SKM-1 treated with dmso at 0.1 percent for 144 hours (cell line): ENCODE measurements at regions not wholly inside any gene's neighbourhood (a gene's known extent, or its start where the extent isn't known, plus 50 kb on each side); places are given as distances from the start of the nearest gene placed in this dataset.

Source experiments
- DNase-seq: peaks from one replicate; lab custom pipeline; 2025; ENCODE audit not compliant: unreplicated experiment; lab: John Stamatoyannopoulos, UW

DNA sequence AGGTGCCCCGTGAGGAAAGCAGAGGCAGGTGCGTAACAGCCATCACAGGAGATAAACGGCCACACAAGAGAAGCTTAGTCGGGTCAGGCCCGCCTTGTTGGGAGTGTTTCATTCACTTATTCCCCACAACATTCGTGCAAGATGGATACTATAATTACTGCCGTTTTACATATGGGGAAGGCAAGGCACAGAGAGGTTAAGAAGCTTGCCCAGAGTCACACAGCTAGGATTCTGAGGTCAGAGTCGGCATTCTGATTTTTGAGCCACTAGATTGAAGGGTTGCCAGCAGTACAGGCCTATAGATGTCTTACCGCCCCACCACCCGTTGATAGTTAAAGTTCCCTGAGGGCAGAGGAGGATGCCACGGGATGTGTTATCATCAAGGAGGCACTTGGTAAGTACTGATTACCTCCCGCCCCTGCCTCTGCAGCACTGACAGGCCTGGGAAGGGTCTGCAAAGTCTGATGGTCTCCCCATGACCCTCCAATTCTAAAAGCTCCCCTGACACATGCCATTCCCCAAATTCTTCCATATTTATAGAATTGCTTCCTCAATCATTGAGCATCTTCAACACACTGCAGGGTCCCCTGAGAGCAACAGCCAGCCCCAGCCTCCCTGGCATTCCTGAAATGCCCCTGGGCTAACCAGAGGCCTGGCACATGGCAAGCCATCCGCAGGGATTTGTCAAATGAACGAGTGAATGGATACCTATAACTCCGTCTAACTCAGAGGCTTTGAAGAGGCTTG lies 74.7 kb upstream of the CLDN14 start:
- no peak for DNase-seq

DNA sequence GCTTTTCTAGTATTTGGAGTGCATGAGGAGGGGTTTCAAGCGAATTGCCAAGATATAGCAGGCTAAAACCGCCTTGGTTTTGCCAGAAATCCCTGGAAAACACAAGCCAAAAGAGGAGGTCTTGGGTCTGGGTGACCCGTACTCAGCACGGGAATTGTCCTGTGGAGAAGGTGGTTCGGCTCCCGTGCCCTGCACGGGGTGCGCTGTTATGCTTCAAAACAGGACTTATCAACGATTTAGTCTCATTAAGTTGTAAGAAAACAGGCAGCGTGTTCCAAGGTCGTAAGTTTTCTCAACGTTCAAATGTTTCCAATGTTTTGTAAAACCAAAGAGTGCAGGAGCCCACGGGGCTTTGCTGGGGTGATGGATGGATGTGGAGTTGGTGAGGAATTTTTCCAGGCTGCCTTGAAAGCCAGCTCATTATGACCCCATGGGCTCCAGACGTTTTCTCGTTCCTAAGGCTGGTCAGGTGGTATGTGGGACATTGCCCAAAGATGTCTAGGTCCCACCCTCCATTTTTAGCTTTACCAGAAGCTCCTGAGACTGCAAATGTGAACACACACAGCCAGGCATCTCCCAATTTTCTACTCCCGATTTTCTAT lies 75.4 kb upstream of the CLDN14 start:
- no peak for DNase-seq

DNA sequence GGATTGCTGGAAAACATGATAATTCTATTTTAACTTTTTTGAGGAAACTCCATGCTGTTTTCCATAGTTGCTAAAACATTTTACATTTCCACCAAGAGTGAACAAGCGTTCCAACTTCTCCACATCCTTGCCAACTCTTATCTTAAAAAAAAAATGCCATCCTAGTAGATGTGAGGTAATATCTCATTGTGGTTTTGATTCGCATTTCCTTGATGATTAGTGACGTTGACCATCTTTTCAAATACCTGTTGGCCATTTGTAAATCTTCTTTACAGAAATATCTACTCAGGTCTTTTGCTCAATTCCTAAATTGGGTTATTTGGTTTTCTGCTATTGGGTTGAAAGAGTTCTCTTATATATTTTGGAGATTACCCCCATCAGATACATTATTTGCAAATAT lies 77.4 kb upstream of the CLDN14 start:
- no peak for DNase-seq

DNA sequence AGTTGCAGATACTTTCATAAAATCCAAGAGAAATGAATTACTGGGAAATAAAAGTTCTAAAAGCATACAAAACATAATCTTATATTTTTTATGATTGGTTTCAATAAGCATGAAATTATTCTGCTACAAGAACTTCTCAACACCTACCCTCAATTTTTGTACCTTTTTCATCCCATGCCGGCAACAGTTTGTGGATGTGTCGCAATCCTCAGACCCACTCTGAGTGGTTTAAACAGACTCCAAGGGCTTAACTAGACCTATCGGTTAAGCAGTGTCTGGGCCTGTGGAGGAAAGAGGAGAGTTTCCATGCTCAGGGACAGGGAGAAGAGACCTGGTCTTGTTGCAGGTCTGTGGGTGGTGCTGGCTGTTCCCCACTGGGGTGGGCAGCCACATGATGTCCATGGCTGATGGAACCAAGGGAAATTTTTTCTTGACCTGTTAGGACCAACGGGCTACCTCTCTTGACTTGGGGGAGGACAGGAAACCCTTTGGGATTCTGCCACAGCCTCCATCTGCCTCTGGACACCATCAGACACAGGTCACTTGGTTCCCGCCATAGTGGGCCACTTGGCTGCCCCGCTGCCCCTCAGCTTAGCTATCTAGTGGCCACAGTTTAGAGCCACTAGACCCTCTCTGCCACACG lies 81.1 kb upstream of the CLDN14 start:
- no peak for DNase-seq

DNA sequence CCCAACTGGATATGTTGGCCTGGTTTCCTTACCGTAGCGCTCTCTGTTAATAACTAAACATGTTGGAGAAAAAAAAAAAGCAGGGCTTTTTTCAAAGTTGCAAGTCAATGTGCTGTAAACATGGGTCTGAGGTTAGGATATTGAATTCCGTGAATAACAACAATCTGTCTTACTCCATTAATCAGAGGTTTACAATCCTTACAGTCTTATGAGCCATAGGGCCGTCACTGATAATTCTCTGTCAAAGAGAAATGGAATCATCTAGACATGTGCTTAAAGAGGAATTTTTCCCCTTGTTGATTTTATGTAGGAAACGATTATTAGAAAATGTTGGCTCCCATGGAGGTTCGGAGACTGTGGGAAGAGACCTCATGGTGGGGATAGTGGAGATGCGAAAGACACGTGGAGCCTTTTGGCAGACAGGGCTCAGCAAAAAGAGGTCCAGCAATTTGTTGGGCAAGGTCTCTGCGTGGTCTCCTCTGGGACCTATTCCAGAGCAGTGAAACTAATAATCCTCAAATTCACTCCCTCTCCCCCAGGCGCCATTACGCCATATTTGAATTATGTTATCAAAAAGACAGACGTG lies 83.5 kb upstream of the CLDN14 start:
- no peak for DNase-seq

DNA sequence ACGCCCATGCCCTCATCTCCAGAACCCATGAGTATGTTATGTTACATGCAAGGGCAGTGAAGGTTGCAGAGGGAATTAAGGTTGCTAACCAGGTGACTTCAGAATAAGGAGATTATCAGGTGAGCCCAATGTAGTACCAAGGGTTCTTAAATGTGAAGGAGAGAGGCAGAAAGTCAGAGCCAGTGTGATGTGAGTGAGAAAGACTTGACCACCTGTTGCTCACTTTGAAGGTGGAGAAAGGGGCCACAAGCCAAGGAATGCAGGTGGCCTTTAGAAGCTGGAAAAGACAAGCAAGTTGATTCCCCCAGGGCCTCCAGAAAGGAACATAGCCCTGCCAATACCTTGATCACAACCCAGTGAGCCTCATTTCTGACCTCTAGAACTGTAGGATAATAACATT lies 84.7 kb upstream of the CLDN14 start:
- no peak for DNase-seq

DNA sequence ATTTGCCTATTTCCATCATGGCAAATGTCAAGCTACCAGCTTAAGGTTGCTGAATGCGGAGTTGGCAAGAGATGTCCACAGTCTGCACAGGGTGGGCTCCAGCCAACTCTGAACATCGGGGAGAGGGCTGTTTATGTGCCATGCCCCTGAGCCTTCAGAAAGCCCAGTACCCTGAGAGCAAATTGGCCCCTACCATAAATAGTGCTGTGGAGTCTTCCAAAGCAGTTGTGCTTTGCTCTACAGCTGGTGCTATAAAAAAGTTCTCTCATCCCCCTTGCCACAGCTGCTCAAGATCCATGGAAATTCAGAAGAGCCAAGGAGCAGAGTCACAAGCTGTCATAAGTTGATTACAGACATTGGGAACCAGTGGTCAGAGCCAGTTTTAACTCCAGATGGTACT lies 85.6 kb upstream of the CLDN14 start:
- no peak for DNase-seq

DNA sequence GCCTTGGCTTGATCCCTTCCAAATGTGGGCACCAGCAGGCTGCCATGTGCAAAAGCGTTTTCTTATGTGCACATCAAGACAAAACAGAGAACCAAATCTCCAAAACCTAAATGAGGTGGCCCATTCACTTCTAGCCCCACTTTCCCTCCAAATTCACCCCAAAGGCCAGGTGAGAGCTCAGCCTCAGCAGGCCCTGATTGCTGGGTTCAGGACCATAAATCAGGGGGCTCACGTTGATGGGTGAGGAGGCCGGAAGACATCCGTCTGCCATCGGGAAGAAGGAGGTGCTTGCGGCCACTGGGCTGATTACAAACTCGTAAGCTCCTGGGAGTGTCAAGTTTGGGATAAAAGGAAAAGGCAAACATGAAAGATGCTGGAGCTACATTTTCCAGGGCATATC lies 86.7 kb upstream of the CLDN14 start:
- DNase-seq = no peak

DNA sequence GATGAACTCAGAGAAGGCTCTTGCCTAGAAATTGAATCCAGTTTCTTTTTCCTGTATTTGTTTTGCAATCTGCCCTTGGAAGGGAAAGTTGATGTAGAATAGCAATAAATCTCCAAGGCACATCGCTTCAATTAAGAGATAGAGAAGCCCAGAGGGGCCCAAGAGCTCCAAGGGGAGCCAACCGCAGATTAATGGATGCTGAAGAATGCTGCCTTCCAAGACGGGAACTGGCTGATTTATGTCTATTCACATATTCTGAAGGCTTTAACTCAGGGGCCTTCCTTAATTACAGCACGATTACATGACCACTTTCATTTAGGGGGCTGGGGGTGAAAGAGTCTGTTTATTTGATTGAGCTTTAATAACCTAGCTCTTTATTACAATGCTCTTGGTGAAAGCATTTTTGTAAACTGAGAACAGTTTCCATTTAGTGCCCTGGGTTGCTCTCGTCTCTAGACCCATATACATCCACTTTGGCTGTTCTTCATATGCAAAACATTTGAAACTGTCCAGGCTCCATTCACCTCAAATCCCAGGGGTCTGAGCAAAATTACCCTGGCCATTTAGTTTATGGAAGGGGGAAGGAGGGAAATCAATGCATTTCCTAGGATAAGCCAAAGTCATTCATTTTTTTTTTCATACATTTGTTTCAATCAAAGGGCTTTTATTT lies 87.4 kb upstream of the CLDN14 start:
- no peak for DNase-seq

DNA sequence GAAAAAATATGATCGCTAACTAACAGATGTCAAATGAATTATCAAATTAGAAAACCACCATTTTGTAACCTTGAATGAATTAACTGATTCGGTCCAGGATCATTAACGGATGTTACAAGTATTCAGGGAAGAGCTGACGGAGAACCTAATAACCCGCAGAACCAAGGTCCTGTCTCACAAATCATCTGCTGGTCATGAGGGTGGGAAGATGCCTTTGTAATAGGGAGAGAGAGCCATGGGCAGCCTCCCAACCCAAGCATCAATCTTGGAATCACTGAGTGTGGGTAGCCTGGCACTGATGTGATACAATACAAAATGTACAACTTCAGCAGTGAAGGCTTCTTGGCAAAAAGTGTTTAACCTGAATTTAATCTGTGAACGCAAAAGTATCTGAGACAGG lies 89.6 kb upstream of the CLDN14 start:
- no peak for DNase-seq

DNA sequence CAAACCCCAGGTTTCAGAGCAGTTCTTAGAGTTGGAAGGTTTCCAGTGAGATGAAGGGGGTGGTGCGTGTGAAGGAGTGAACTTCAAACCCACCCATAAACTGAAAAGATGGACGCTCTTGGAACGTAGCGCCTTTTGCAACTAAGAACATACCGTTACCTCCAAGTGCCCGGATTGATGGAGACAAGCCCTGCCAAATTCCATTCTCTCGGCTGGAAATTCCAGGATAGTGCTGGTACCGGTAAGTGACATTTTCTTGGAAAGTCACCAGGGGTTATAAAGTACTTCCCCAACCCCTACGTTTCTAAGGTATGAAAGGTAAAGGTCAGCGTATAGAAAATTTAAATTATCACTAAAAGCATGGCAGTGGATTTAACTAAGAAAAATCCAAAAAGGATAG lies 91.6 kb upstream of the CLDN14 start:
- no peak for DNase-seq

DNA sequence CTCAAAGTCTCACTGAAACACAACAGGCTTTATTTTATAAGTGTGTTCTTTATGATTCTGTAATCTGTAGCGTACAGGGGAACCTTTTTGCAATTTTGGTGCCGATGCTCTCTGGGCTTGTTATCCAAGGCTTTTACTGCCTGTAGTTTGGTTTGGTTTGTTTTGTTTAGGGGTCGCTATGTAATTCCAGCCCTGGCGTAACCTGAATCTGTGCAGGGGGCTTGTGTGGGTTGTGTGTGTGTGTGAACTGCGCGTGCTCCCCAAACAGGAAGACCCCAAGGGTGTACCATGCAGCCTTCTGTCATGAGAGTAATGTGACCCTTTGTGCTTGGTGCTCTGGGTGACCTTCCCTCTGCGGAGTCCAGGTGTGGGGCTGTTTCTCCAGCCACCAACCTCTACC lies 92.1 kb upstream of the CLDN14 start:
- no peak for DNase-seq

DNA sequence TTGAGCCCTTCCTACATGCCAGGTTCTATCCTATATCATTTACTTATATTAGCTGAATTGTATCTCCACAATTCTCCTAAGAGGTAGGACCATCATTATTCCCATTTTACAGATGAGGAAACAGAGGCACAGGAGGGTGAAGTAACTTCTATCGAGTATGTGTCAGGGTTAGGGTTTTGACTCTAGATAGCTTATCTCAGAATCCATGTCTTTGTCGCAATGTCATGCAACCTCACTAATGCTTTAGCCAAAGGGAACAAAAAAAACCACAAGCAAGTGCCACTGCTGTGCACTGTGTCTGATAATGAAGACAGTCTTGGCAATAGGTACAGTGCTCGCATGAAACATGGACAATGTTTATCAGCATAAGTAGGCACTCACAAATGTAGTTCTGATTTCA lies 95.4 kb upstream of the CLDN14 start:
- peak; percentile 14 for DNase-seq

DNA sequence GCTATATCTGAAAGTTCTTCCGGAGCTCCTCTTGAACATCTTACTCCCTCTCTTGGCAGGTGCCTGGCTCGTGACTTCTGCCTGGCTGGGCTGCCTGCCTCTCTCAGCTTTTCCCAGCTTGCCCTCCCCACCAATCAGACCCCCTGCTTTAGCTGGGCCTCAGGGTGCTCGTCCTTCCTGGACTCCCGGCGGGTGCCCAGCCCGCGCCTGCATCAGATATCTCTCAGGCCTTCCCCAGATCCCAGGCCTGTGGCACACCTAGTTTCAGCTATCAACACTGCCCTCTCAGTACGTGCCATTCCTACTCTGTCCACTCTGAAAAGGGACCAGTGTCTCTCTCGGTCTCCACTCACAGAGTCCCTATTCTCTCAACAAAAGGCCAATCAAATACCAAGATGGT lies 96.5 kb upstream of the CLDN14 start:
- no peak for DNase-seq

DNA sequence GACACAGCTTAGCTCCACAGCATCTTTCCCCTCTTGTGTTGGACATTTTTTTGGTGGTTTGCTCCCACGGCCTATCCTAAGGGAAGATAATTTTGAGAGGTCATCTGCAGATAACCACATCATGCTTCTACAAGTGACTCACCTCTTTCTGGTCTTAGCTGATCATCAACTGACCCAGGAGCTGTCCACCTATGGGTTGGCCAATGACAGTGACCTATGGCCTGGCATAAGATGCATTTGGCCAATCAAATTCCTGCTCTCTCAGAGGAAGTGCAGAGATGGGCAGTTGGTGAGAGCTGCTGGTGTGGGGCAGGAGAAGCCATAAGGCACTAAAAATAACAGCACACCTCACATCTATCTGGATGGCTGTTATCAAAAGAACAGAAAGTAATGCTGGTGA lies 100.0 kb upstream of the CLDN14 start:
- DNase-seq = no peak

DNA sequence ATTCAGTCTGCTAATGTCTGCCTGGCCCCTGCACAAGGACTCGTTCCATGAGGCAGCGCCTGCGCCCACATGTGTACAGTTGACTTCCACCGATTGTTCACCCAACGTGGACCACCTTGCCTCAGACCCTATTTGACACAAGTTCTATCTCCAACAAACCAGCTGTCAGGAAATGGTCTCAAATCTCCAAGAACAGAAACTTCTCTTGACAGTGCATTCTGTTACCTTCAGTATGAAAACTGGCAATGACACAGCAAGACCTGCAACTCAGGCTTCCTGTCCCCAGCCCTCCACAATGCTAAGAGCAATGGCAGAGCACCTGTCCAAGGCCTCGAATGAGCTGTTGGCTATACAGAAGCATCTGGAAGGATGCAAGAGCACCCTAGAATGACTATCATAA lies 102.3 kb upstream of the CLDN14 start:
- DNase-seq = no peak

DNA sequence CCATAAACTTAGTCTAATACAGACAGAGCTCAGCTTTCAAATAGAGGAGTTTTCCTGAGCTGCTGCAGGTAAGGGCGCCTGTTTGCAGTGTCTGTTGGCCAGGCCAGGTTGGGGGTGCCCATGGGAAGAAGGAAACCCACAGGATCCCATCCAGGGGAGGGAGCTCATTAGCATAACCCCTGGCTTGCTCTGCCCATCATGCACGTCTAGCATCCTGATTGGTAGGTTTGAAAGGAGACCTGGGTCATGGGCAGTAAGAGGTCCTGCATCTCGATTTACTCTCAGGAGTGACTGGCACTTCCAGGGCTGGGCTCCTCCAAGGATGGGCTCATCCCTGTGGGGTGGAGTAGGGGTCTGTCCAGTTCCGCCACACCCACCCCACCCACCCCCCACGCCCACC lies 103.7 kb upstream of the CLDN14 start:
- no peak for DNase-seq

DNA sequence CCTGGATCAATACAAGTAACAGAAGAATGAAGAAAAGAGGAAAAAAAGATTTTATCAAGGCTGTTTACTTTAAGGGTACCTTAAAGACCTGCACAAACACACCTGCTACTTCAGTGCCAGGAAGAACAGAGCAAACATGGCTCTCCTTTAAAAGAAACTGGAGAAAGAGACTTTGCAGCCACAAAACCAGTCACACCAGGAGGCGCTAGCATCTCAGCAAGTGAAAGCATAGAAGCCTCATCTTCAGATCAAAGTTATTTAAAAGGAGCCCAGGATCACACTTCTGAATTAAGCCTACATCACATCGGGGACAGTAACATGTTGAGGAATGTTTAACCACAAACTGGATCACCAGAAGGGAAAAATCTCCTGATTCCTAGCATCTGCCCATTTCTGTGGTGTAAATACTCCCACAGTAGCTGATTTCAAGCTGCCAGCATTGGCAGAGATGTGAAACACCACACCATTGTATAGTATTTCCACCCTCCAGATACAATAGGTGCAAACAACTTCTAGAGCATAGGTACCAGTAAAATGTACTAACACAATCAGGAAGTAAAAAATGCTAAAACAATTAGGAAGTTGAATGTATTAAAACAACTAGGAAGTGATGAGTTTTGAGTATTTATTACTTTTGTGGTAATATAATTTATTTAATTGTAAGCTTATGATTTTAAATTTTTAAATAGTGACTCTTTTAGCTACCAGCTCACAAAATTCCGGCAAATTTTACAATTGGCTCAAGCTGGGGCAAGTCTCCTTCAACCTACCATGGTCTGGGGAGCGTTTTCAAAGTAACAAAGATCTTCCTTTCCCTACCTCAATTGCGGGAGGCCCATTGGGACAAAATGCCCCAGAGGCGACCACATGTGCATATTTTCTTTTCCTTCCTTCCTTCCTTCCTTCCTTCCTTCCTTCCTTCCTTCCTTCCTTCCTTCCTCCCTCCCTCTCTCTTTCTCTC lies 105.3 kb upstream of the CLDN14 start:
- no peak for DNase-seq

DNA sequence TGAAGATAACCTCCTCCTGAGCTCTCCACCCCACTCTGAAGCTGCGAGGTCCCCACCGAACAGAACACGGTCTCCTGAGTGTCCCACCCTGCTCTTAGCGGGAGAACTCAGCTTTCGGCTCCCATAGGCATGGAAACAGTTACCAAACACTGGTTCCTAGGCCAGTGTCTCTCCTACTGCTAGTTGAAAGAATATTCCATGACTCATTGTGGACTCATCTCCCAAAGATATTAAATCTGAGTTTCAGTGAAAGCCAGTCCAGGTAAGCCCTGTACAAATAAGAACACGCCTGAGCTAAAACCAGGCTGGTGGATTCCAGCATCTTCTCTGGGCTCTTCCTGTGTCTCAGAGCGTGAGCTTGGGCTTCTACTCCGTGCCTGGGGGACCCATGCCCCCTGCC lies 107.5 kb upstream of the CLDN14 start:
- no peak for DNase-seq

DNA sequence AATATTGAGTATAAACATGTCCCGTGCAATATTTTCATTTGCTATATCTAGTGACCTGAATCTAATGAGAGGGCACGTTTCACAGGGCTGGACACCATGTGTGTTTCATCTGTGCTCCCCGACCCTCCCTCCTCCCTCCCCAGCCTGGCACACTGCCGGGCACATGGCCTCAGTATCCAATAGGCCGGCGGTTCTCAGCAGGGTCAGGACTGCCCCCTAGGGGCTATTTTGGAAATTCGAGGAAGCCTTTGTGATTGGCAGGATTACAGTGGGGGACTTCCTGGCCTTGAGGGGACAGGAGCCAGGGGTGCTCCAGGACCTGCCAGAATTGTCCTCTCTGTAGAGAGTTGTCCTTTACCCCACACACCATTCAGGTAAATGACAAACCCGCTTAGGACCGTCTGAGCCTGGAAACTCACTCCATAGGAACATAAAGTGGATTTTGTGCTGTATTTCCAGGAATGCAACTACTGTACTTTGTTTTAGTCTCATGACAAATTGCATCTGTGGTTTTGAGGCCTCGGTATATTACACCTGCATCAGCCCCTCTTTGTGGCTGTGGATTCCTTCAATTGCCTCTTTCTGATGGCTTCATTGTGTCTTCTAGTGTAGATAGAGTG lies 109.5 kb upstream of the SIM2 start:
- DNase-seq = peak; percentile 8
